ENCODE measurements at regions not wholly inside any gene's neighbourhood (a gene's known extent, or its start where the extent isn't known, plus 50 kb on each side); places are given as distances from the start of the nearest gene placed in this dataset.

DNA sequence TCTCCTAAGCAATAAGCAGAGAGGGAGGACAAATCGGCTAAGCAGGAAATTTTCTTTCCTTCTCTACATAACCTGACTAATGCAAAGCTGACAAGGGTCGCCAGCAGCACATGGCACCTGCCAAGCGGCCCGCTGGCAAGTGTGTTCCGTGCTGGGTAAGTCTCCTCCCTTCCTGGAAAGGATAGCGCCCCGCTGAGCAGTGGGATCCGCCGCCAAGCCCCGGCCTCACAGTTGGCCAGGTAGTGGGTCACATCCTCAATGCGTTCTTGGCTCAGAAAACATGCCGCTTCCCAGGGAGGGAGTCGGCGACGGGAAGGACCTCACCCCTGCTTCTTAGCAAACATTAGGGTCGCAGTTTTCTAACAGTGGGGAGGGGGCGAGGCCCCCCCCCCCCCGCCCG lies 488.9 kb upstream of the NUPR2 start:
- TF ChIP-seq CTCF (IDR thresholded peaks at IDR 0.05) (no peak), EP300 (IDR thresholded peaks at IDR 0.05) (no peak), POLR2AphosphoS5 (IDR thresholded peaks at IDR 0.05) (no peak)

All from esophagus muscularis mucosa (tissue), 4 donors.